GM19395 (cell line): ENCODE measurements at regions not wholly inside any gene's neighbourhood (a gene's known extent, or its start where the extent isn't known, plus 50 kb on each side); places are given as distances from the start of the nearest gene placed in this dataset.
A peak's percentile ranks its signal among the peaks of the same experiment; 100 is the strongest.

Source experiments
- ATAC-seq: cut with Tn5 transposase; IDR thresholded peaks from one replicate; pipeline ENCODE4 v1.9.1; 2021; ENCODE audit warnings: mild to moderate bottlenecking, moderate library complexity; ENCODE audit not compliant: unreplicated experiment

DNA sequence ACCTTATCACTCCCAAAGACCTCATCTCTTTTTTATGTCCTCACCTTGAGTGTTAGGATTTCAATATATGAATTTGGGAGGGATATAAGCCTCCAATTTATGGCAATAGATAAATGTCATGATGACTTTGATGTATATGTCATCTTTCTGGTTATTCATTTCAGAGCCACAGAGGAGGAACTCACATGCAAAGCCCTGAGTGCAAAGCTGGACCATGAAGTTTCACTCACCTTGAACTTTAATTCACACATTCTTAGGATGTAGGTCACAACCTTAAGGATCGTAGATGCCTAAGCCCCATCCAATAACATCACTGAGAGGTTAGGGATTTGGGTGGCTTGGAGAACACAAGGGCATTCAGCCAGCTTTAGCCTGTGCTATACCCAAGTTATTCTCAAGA is 81.9 kb upstream of the ZPBP start:
- ATAC-seq = no peak

- ATAC-seq = no peak
Measured at GRCh38 chr7:50166997-50167965, 74.2 kb upstream of the ZPBP start.

GRCh38 chr7:50164559-50165170 is 71.6 kb upstream of the ZPBP start:
- ATAC-seq = no peak

- no peak for ATAC-seq
Measured at GRCh38 chr7:50160206-50160605, 67.2 kb upstream of the ZPBP start.

DNA sequence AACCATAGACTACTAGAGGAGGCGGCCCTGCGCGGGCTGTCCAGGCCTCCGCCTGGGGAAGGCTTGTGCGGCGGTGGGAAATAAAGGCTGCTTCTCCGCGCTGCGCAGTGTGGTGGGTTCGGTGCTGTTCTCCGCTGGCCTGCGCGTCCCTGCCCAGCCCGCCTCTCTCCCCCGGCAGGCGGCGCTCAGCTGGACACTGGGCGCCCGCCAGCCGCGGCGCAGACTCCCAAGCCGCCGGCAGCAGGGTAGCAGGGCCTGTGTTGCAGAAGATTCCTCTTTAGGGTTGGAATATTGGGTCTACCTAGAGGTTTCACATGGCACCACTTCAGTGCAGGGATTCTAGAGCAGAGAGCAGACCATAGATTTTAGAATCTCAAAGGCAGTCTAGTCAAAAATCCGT is 66.1 kb upstream of the ZPBP start:
- no peak for ATAC-seq

DNA sequence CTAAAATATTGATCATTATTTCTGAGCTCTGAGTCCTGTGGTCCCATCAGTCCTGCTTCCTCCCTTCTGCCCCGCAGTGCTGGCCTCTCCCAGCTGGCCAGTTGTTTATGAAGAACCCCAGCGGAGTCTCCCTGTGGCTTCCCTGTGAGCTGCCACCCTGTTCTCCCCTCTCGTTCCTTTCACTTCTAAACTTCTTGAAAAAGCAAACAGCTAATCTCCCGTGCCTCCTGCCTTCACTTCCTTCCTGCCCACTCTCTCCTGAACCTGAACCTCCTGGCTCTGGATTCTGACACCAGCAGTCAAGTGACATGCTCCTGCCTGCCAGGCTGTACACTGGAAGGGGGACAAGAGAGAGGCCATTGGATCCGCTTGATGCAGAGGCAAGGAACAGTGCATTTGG is 63.7 kb upstream of the ZPBP start:
- no peak for ATAC-seq

DNA sequence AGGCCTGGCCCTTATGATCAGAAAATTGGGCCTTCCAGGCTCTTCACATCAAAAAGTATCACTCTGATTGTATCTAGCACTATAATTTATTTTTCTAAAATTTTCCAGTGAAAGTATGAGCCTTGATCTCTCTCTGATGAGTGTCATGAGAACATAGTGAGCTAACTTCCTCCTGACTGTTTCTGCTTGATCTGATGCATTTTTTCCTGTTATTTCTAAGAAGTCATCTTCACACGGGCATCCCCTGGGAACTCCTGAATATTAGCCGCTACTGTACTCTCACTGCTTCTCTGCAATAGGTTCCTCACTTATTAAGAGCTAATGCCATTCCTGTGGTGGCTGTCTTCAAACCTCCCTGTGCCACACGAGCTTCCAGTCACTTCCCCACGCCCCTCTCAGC is 63.1 kb upstream of the ZPBP start:
- ATAC-seq = no peak

DNA sequence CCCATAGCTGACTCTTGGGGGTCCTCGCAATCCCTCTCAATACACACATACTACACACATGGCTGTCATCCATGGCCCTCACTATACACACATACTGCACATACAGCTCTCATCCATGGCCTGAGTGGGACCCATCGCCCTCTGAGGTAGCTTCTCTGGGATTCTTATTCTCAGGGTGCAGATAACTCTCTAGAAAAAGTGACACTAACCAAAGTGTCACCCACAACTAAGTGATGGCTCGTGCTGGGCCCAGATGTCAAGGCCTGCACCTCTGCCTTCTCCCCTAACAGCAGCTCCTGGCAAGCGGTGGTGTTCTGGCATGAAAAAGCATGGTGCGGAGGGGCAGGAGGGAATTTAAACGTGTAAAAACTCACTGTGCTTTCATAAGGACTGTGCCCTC is 62.7 kb upstream of the ZPBP start:
- ATAC-seq = no peak

- no peak for ATAC-seq
Measured at GRCh38 chr7:50153995-50154394, 60.9 kb upstream of the ZPBP start.

DNA sequence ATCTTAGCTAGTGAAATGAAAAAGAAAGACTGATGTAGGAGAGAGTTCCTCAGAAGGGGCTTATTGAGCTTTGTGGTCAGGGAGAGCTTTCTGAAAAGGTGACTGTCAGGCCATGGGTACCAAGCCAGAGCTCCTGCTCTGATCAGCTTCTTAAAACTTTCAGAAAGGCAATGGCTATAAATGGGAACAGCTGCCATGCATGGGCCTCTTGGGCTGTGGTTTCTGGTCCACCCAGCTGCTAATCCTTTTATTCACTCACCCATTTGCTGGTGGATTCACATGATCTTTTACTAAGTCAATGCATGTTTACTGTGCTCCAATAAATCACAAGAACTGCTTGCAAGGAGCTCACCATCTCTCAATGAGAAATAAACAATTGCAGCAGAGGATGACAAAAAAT is 60.1 kb upstream of the ZPBP start:
- ATAC-seq = peak; percentile 35

GRCh38 chr7:50152486-50152885 is 59.4 kb upstream of the ZPBP start:
- no peak for ATAC-seq

GRCh38 chr7:50151661-50152060 is 58.6 kb upstream of the ZPBP start:
- no peak for ATAC-seq

- ATAC-seq = no peak
Measured at GRCh38 chr7:50151001-50151400, 58.0 kb upstream of the ZPBP start.

- no peak for ATAC-seq
Measured at GRCh38 chr7:50149369-50149768, 56.3 kb upstream of the ZPBP start.

DNA sequence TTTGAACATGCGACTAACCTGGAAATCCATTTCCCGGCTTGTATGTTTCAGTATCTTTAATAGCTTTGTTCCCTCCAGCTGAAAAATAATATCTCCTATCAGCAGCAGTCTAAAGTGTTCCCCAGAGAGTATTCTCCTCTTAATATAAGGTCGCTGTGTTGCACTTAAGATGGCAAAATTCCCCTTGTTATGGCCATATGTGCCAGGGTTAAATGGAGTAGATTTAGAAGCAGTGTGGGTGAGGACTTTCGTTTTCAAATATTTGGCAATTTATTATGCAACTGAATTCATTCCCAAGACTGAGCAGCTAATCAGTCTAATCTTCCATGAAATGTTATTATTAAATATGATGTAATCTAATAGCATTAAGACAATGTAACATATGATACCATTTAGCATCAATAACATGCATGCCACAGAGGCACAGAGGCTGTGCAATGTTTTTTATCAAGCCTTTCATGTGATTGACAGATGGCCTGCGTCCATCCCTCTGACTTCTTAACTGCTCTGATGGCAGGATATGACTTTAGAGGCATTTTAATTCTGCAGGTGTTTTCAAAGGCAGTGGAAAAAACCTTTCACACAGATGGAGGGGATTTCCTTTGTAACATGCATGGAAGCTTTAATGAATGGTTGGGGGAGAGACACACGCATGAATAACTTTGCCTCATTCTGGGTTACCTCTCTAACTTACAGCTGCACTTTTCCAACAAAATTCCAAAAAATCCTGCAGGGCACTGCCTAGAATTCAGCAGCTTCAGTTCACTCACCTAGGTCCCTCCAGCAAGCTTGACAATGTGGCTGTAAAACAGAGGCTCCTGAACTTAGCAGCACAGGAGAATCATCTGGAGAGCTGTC is 55.1 kb upstream of the ZPBP start:
- peak; percentile 48 for ATAC-seq

DNA sequence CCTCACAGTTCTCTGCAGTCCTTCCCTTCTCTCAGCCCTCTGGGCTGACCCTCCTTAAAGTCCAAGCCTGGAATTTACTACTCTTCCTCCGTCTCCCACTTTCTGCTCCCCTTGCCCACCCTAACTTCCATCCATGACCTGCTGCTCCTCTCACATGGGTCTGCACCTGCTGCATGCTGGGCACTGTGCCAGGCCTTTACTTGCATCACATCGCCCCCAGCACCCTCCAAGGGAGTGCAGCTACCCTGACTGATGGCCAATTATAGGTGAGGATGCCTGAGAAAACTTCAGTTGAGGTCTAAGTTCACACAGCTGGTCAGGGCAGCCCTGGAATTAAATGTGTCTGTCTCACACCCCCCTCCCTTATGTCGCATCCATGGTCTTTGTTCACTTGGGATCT is 53.6 kb upstream of the ZPBP start:
- no peak for ATAC-seq

DNA sequence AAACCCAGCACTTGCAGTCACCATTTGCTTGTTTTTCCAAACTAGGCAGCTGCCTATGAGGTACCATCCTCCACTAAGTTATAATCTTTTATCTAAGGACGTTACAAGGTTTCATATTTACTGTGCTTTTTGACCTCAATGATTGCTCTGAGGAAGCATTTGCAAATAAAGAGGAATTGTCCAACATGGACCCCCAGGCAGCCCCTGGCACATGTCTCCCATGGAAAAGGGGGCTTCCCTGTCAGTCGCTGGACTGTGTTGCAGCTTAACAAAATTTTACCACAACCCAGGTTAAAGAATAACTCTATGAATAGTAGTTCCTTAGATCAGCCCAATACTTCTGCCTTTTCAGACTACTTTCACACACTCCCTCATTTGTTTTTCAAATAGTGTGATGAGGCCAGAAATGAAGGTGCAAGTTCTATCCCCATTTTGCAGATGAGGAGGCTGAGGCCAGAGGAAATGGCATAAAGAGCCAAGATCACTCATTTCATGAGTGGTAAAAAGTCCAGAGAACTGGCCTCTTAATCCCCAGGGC is 52.8 kb upstream of the ZPBP start:
- ATAC-seq = peak; percentile 49

DNA sequence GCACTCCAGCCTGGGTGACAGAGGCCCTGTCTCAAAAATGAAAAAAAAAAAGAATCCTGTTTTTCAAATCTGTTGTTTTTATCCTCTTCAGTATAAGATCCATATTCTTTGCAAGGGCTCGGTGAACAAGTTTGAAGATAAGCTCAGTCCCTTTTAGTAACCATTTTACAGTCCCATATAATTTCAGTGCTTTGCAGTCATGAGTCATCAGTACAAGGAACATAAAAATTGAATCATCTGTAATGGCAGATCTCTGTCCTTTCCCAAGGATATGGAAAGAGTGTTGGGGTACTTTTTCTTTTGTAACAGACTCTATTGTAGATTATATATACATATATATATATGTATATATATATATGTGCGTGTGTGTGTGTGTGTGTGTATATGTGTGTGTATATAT is 52.2 kb upstream of the ZPBP start:
- no peak for ATAC-seq
